Fibroblast of lung (primary cell): ENCODE measurements at regions not wholly inside any gene's neighbourhood (a gene's known extent, or its start where the extent isn't known, plus 50 kb on each side); places are given as distances from the start of the nearest gene placed in this dataset.
A peak's percentile ranks its signal among the peaks of the same experiment; 100 is the strongest.

ENCODE experiments used
- DNase-seq, 2 donors: peaks; one replicate each; pipeline versions ENCODE4 v3.0.0 to v3.0.0-alpha.2; 2010; ENCODE audit warnings: low read depth in 2 of 2
- H2AFZ ChIP-seq: 2 replicates; pipeline ENCODE4 v1.5.1; 2012; ENCODE audit warnings: low read length, control low read depth, inconsistent platforms
- H3K27ac ChIP-seq: 2 replicates; pipeline ENCODE4 v1.5.1; 2011; ENCODE audit warnings: low read length, control low read depth; ENCODE audit not compliant: insufficient read depth
- H3K27me3 ChIP-seq: 2 replicates; pipeline ENCODE4 v1.5.1; 2011; ENCODE audit warnings: mild to moderate bottlenecking, low read length; ENCODE audit not compliant: control insufficient read depth, insufficient read depth
- H3K36me3 ChIP-seq: 2 replicates; pipeline ENCODE4 v1.5.1; 2011; ENCODE audit warnings: low read length; ENCODE audit not compliant: control insufficient read depth, insufficient read depth
- H3K4me1 ChIP-seq: 2 replicates; pipeline ENCODE4 v1.5.1; 2011; ENCODE audit warnings: low read length; ENCODE audit not compliant: control insufficient read depth, insufficient read depth; ENCODE audit errors: extremely low read depth
- H3K4me2 ChIP-seq: 2 replicates; pipeline ENCODE4 v1.5.1; 2011; ENCODE audit warnings: low read length, control low read depth; ENCODE audit not compliant: insufficient read depth; ENCODE audit errors: extremely low read depth
- H3K4me3 ChIP-seq, 4 experiments: fragments of 200-600 bp in 1 of 4; sonication (generic) in 1 of 4; replicated peaks in 1 of 4; 2 replicates each; pipeline ENCODE4 v1.5.1; 2011 to 2016; ENCODE audit warnings: low read length in 4 of 4, low read depth in 3 of 4, mild to moderate bottlenecking in 3 of 4, control low read depth in 2 of 4, inconsistent platforms in 1 of 4, mixed read lengths in 1 of 4; ENCODE audit not compliant: insufficient read depth in 1 of 4; ENCODE audit errors: control extremely low read depth in 1 of 4
- H3K79me2 ChIP-seq: 2 replicates; pipeline ENCODE4 v1.5.1; 2012; ENCODE audit warnings: mild to moderate bottlenecking, low read length, inconsistent platforms; ENCODE audit not compliant: control insufficient read depth, insufficient read depth
- H3K9ac ChIP-seq: 2 replicates; pipeline ENCODE4 v1.5.1; 2011; ENCODE audit warnings: mild to moderate bottlenecking, low read length, control low read depth; ENCODE audit not compliant: insufficient read depth
- H3K9me3 ChIP-seq: 2 replicates; pipeline ENCODE4 v1.5.1; 2012; ENCODE audit warnings: low read depth, low read length; ENCODE audit not compliant: control insufficient read depth, insufficient read depth
- H4K20me1 ChIP-seq: 2 replicates; pipeline ENCODE4 v1.5.1; 2011; ENCODE audit warnings: low read length; ENCODE audit not compliant: control insufficient read depth, insufficient read depth; ENCODE audit errors: extremely low read depth
- CTCF ChIP-seq, 2 donors: IDR thresholded peaks in 1 of 2; conservative IDR thresholded peaks in 1 of 2; 1 replicate in 1 of 2; 2 replicates in 1 of 2; pipeline ENCODE4 v1.5.1; 2011 to 2012; ENCODE audit warnings: low read length in 2 of 2, control low read depth in 1 of 2, inconsistent platforms in 1 of 2, low read depth in 1 of 2, mild to moderate bottlenecking in 1 of 2
- EZH2 ChIP-seq: IDR thresholded peaks from 2 replicates; pipeline ENCODE4 v1.5.1; 2012; ENCODE audit warnings: low read length, control low read depth, mild to moderate bottlenecking; ENCODE audit errors: missing control alignments

DNA sequence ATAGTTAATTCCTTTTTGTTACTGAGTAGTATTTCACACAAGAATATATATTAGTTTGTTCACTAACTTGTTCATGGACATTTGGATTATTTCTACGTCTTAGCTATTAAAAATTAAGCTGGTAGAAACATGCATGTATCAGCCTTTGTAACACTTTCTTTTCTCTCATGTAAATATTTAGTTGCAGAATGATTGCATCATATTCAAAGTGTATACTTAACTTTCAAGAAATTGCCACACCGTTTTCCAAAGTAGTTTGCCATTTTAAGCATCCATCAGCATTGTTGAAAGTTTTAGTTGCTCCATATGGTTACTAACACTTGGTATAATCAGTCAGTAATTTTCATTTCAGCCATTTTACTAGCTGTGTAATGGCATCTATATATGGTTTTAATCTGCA lies 666.9 kb downstream of the NXPH1 start:
- Histone ChIP-seq H4K20me1 (no peaks in the 10 kb centered on the region), H3K9me3 (no peaks in the 10 kb centered on the region), H3K4me2 (no peak overlapping the region), H3K36me3 (no peaks in the 10 kb centered on the region), H3K79me2 (no peaks in the 10 kb centered on the region), H3K4me3 (no peak overlapping the region), H2AFZ (no peak overlapping the region), H3K9ac (no peak overlapping the region), H3K27ac (no peak overlapping the region), H3K4me1 (no peaks in the 10 kb centered on the region), H3K27me3 (no peaks in the 10 kb centered on the region)
- DNase-seq: peak in 1 of 2 donors; percentile 6
- TF ChIP-seq EZH2 (no peak), CTCF (conservative IDR thresholded peaks at IDR 0.05 in 1 of 2, IDR thresholded peaks at IDR 0.05 in 1 of 2; ENCODE audit: low read depth in 1 of 2, low read length in 2 of 2) (no peak)

DNA sequence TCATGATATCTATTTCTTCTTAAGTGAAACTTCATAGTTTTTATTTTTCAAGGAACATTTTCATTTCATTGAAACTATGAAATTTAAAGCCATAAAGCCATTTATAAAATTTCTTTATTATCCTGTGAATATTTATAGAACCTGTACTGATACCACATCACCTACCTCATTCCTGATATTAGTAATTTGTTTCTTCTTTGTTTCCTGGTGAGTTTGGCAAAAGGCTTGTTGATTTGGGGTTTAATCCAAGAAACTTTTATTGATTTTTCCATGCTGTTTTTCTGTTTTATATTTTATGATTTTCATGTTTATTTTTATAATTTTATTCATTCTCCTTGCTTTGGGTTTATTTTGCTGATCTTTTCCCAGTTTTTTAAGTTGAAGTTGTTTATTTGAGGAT lies 669.4 kb downstream of the NXPH1 start:
- no peak overlapping the region for H3K4me3 ChIP-seq
- no peaks in the 10 kb centered on the region for H4K20me1 ChIP-seq
- H3K27ac ChIP-seq: no peak overlapping the region
- H3K36me3 ChIP-seq: no peaks in the 10 kb centered on the region
- H3K4me2 ChIP-seq: no peak overlapping the region
- no peak overlapping the region for H3K9ac ChIP-seq
- no peak for DNase-seq
- no peak overlapping the region for H2AFZ ChIP-seq
- no peaks in the 10 kb centered on the region for H3K27me3 ChIP-seq
- H3K9me3 ChIP-seq: no peaks in the 10 kb centered on the region
- no peaks in the 10 kb centered on the region for H3K79me2 ChIP-seq
- no peak for TF ChIP-seq EZH2
- no peak for TF ChIP-seq CTCF (conservative IDR thresholded peaks at IDR 0.05 in 1 of 2, IDR thresholded peaks at IDR 0.05 in 1 of 2; ENCODE audit: low read depth in 1 of 2, low read length in 2 of 2)
- H3K4me1 ChIP-seq: no peaks in the 10 kb centered on the region

GRCh38 chr7:9106747-9107146 lies 673.3 kb downstream of the NXPH1 start:
- Histone ChIP-seq H3K27me3 (no peaks in the 10 kb centered on the region), H4K20me1 (no peaks in the 10 kb centered on the region), H3K9me3 (no peaks in the 10 kb centered on the region), H3K27ac (no peak overlapping the region), H3K9ac (no peak overlapping the region), H3K36me3 (no peaks in the 10 kb centered on the region), H3K4me1 (no peaks in the 10 kb centered on the region), H3K4me3 (no peak overlapping the region), H2AFZ (no peak overlapping the region), H3K79me2 (no peaks in the 10 kb centered on the region), H3K4me2 (no peak overlapping the region)
- DNase-seq: no peak
- TF ChIP-seq EZH2 (no peak), CTCF (conservative IDR thresholded peaks at IDR 0.05 in 1 of 2, IDR thresholded peaks at IDR 0.05 in 1 of 2; ENCODE audit: low read depth in 1 of 2, low read length in 2 of 2) (no peak)
